H9 (cell line): ENCODE measurements at regions not wholly inside any gene's neighbourhood (a gene's known extent, or its start where the extent isn't known, plus 50 kb on each side); places are given as distances from the start of the nearest gene placed in this dataset.

ENCODE experiments used
- DNase-seq: peaks from one replicate; pipeline ENCODE4 v3.0.0-alpha.2; 2017
- H2AFZ ChIP-seq: one replicate; pipeline ENCODE4 v1.6.1; 2013; ENCODE audit warnings: mild to moderate bottlenecking, low read length, control low read depth, moderate library complexity
- H2AK5ac ChIP-seq: 2 replicates; pipeline ENCODE4 v1.6.1; 2013; ENCODE audit warnings: low read length, control low read depth, mixed read lengths; ENCODE audit not compliant: insufficient read length
- H2BK120ac ChIP-seq: one replicate; pipeline ENCODE4 v1.6.1; 2013; ENCODE audit warnings: low read depth, mild to moderate bottlenecking, low read length, control low read depth, inconsistent platforms; ENCODE audit not compliant: poor library complexity, severe bottlenecking
- H2BK12ac ChIP-seq: 2 replicates; pipeline ENCODE4 v1.6.1; 2013; ENCODE audit warnings: low read length, control low read depth, mixed read lengths, low read depth; ENCODE audit not compliant: insufficient read length
- H2BK15ac ChIP-seq: 2 replicates; pipeline ENCODE4 v1.6.1; 2013; ENCODE audit warnings: low read depth, low read length, control low read depth
- H2BK20ac ChIP-seq: one replicate; pipeline ENCODE4 v1.6.1; 2013; ENCODE audit warnings: low read depth, mild to moderate bottlenecking, low read length, control low read depth, inconsistent platforms; ENCODE audit not compliant: poor library complexity, severe bottlenecking
- H2BK5ac ChIP-seq: 2 replicates; pipeline ENCODE4 v1.6.1; 2013; ENCODE audit warnings: low read length, control low read depth, mixed read lengths; ENCODE audit not compliant: insufficient read length
- H3K14ac ChIP-seq: 2 replicates; pipeline ENCODE4 v1.6.1; 2013; ENCODE audit warnings: low read length, control low read depth; ENCODE audit not compliant: insufficient read depth
- H3K18ac ChIP-seq: 2 replicates; pipeline ENCODE4 v1.6.1; 2013; ENCODE audit warnings: low read depth, mild to moderate bottlenecking, mixed read lengths, low read length, control low read depth; ENCODE audit not compliant: insufficient read length
- H3K23ac ChIP-seq: 2 replicates; pipeline ENCODE4 v1.6.1; 2013; ENCODE audit warnings: low read length, control low read depth, mixed read lengths, low read depth; ENCODE audit not compliant: insufficient read length
- H3K23me2 ChIP-seq: 2 replicates; pipeline ENCODE4 v1.6.1; 2013; ENCODE audit warnings: low read depth, mild to moderate bottlenecking, mixed read lengths, low read length, control low read depth; ENCODE audit not compliant: insufficient read length, poor library complexity, severe bottlenecking
- H3K27ac ChIP-seq: 2 replicates; pipeline ENCODE4 v1.5.1; 2013; ENCODE audit warnings: low read length, control low read depth, mixed read lengths, low read depth; ENCODE audit not compliant: insufficient read length
- H3K27me3 ChIP-seq: 2 replicates; pipeline ENCODE4 v1.6.1; 2013; ENCODE audit warnings: low read length, control low read depth, inconsistent platforms; ENCODE audit not compliant: insufficient read depth
- H3K4ac ChIP-seq: 2 replicates; pipeline ENCODE4 v1.6.1; 2013; ENCODE audit warnings: low read depth, mild to moderate bottlenecking, control low read depth, inconsistent platforms, low read length, moderate library complexity
- H3K4me1 ChIP-seq: 2 replicates; pipeline ENCODE4 v1.6.1; 2013; ENCODE audit warnings: low read length, control low read depth, inconsistent platforms; ENCODE audit not compliant: insufficient read depth
- H3K4me2 ChIP-seq: 2 replicates; pipeline ENCODE4 v1.6.1; 2013; ENCODE audit warnings: low read length, control low read depth, mixed read lengths; ENCODE audit not compliant: insufficient read length, insufficient read depth
- H3K56ac ChIP-seq: 2 replicates; pipeline ENCODE4 v1.6.1; 2013; ENCODE audit warnings: low read depth, mild to moderate bottlenecking, mixed read lengths, low read length, control low read depth; ENCODE audit not compliant: insufficient read length
- H3K79me1 ChIP-seq: 2 replicates; pipeline ENCODE4 v1.6.1; 2013; ENCODE audit warnings: low read depth, mild to moderate bottlenecking, moderate library complexity, low read length, control low read depth, inconsistent platforms; ENCODE audit not compliant: insufficient read depth, poor library complexity, severe bottlenecking
- H3K79me2 ChIP-seq: 2 replicates; pipeline ENCODE4 v1.6.1; 2013; ENCODE audit warnings: low read length, control low read depth, inconsistent platforms; ENCODE audit not compliant: insufficient read depth
- H3K9ac ChIP-seq: 2 replicates; pipeline ENCODE4 v1.6.1; 2013; ENCODE audit warnings: low read length, control low read depth, mixed read lengths; ENCODE audit not compliant: insufficient read length; ENCODE audit errors: extremely low read depth
- H3K9me3 ChIP-seq: one replicate; pipeline ENCODE4 v1.6.1; 2013; ENCODE audit warnings: low read depth, low read length, inconsistent platforms; ENCODE audit not compliant: control insufficient read depth
- H3T11ph ChIP-seq: one replicate; pipeline ENCODE4 v1.6.1; 2013; ENCODE audit warnings: mild to moderate bottlenecking, low read length, control low read depth, inconsistent platforms
- H4K20me1 ChIP-seq: one replicate; pipeline ENCODE4 v1.6.1; 2013; ENCODE audit not compliant: control insufficient read depth, insufficient read length, insufficient read depth
- H4K5ac ChIP-seq: 2 replicates; pipeline ENCODE4 v1.6.1; 2013; ENCODE audit warnings: low read depth, mild to moderate bottlenecking, mixed read lengths, low read length, control low read depth; ENCODE audit not compliant: insufficient read length
- H4K8ac ChIP-seq: replicated peaks from 2 replicates; pipeline ENCODE4 v1.6.1; 2013; ENCODE audit warnings: low read length, control low read depth, mixed read lengths, low read depth; ENCODE audit not compliant: insufficient read length
- H4K91ac ChIP-seq: 2 replicates; pipeline ENCODE4 v1.6.1; 2013; ENCODE audit warnings: low read depth, mild to moderate bottlenecking, moderate library complexity, mixed read lengths, low read length, control low read depth; ENCODE audit not compliant: insufficient read length
- H3K27ac Mint-ChIP-seq, 3 experiments: 2 replicates in 2 of 3; 3 replicates in 1 of 3; pipeline ENCODE4 v1.8.0; 2020 to 2021; ENCODE audit warnings: mixed read lengths in 3 of 3, mild to moderate bottlenecking in 1 of 3, moderate library complexity in 1 of 3
- H3K27me3 Mint-ChIP-seq: 2 replicates; pipeline ENCODE4 v1.8.0; 2021; ENCODE audit warnings: low read depth, mild to moderate bottlenecking, moderate library complexity, mixed read lengths
- H3K36me3 Mint-ChIP-seq, 3 experiments: 2 replicates in 2 of 3; 3 replicates in 1 of 3; pipeline ENCODE4 v1.8.0; 2020 to 2021; ENCODE audit warnings: low read depth in 3 of 3, mixed read lengths in 3 of 3; ENCODE audit not compliant: insufficient read depth in 1 of 3
- H3K4me1 Mint-ChIP-seq, 2 experiments: 2 replicates each; pipeline ENCODE4 v1.8.0; 2020; ENCODE audit warnings: mixed read lengths in 2 of 2
- H3K4me3 Mint-ChIP-seq, 2 experiments: 2 replicates in 1 of 2; 3 replicates in 1 of 2; pipeline ENCODE4 v1.8.0; 2020 to 2021; ENCODE audit warnings: mild to moderate bottlenecking in 2 of 2, mixed read lengths in 2 of 2, moderate library complexity in 1 of 2
- H3K9me3 Mint-ChIP-seq, 2 experiments: 2 replicates in 1 of 2; 3 replicates in 1 of 2; pipeline ENCODE4 v1.8.0; 2020; ENCODE audit warnings: mild to moderate bottlenecking in 2 of 2, mixed read lengths in 2 of 2, moderate library complexity in 1 of 2
- CTCF ChIP-seq: fragments of 200-600 bp; sonication (generic); conservative IDR thresholded peaks from 3 replicates; pipeline ENCODE4 v1.8.0; 2021; ENCODE audit warnings: antibody characterized with exemption, mild to moderate bottlenecking
- WGBS: extraction: QIAGEN DNeasy Blood & Tissue Kit; methylation state at CpG from one replicate; pipeline ENCODE4 v1.1.7; 2013; ENCODE audit warnings: missing lambda C conversion rate, low lambda C conversion rate, mixed read lengths; ENCODE audit not compliant: insufficient read length; ENCODE audit errors: extremely low coverage; 5-methylcytosine and 5-hydroxymethylcytosine counted together

GRCh38 chr12:114998750-114999128 is 314.8 kb upstream of the TBX3 start:
- Histone ChIP-seq H3K56ac (no peak overlapping the region), H3T11ph (no peak overlapping the region), H3K4me1 (no peaks in the 10 kb centered on the region; the same call in 1 of the 2 replicates), H2BK15ac (no peak overlapping the region), H2BK12ac (no peak overlapping the region), H2BK5ac (no peak overlapping the region), H3K4me2 (no peak overlapping the region), H3K14ac (no peak overlapping the region), H3K27ac (no peak overlapping the region), H2BK20ac (no peak overlapping the region), H3K9me3 (peaks cover 13% of the 10 kb centered on the region), H4K20me1 (no peaks in the 10 kb centered on the region), H4K91ac (no peak overlapping the region), H3K23ac (no peak overlapping the region), H3K18ac (no peak overlapping the region), H2AFZ (no peak overlapping the region), H3K79me2 (no peaks in the 10 kb centered on the region), H2AK5ac (no peak overlapping the region), H4K5ac (no peak overlapping the region), H3K9ac (no peak overlapping the region), H3K79me1 (no peaks in the 10 kb centered on the region), H4K8ac (no peak overlapping the region), H2BK120ac (no peak overlapping the region), H3K23me2 (no peaks in the 10 kb centered on the region), H3K27me3 (no peaks in the 10 kb centered on the region), H3K4ac (no peak overlapping the region)
- Mint-ChIP-seq H3K27ac (no peak overlapping the region), H3K4me3 (no peak overlapping the region), H3K27me3 (peaks cover 13% of the 10 kb centered on the region), H3K9me3 (peaks cover 12 to 15% of the 10 kb centered on the region in 2 experiments), H3K36me3 (peaks cover 6 to 13% (median 6%) of the 10 kb centered on the region in 3 experiments), H3K4me1 (peaks cover 6 to 9% of the 10 kb centered on the region in 2 experiments)
- no peak for TF ChIP-seq CTCF
- WGBS: no CpG with 5 or more reads among the region's 3 CpGs
- DNase-seq: no peak
